ENCODE measurements at regions not wholly inside any gene's neighbourhood (a gene's known extent, or its start where the extent isn't known, plus 50 kb on each side); places are given as distances from the start of the nearest gene placed in this dataset.
"Not testable (repeated sequence)": the region's sequence is repeated elsewhere in the genome, so short reads cannot be mapped to it uniquely, and the experiment has no call there.

- no peak for DNase-seq (ENCODE audit: low spot score)
These were observed 587.5 kb downstream of the RFPL4B start for GRCh38 chr6:112934433-112935327.

DNA sequence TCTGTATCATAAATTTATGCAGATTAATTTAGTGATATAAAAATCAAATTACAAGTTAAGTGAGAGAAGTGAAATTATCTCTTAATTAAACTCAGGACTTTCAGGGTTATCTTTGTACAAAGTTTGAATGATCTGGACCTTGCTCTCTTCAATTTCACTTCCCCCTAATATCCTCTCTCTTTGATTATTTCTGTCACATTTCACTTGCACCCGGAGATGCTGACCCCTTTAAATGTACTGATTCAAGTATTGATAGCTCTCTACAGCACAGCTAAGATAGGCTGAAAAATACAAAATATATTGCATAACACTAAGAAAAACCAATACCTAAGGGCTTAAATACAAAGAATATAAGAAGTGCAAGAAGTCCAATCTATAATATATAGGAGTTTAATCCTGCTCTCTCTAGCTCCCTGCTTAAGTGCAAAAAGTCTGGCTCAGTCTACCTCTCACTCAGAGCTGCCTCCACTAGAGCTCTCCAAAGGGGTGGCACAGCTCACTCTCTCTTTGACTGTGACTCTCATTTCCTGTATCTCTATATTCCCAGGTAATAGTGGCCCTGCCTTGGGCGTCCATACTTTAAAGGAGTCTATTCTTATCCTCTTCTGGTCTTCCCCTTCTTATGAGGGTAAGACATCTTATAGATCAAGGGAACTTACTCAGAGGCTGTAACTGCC is 588.4 kb downstream of the RFPL4B start:
- DNase-seq (ENCODE audit: low spot score), result no peak

DNA sequence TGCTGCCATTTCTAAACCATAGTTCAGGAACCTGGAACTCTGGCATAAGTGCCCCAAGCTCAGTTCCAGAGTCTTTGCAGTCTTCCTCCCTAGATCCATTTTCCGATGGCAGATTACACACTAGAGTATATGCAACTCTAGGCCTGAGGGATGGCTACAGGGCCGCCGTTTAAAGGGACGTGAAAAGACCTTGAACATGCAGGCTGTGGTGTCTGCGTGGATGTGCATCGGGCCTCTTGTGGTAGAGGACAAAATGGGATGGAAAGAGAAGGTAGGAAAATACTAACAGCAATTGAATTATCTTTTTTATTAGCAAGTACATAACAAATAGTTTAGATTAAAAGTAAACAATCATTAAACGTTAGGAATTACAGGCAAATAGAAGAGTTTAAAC is 588.9 kb downstream of the RFPL4B start:
- DNase-seq (ENCODE audit: low spot score), result no peak

DNA sequence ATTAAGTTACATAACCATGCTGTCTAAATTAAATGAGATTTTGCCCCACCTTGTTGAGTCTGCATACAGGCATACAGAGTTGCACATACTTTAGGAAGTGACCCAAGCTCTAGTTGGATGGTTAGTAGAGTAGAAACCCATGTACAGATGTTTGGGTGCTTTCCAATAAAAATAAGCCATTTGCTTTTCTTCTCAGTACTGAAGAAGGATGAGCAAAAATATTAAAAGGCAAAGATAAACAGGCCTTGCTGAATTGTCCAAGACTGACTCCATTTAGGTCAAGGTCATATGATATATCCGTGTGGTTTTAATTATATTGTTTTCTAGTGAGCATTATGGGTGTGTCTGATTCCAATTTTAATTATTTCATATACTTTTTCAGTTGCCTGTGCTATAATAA is 589.4 kb downstream of the RFPL4B start:
- no peak for DNase-seq (ENCODE audit: low spot score)

- not testable (repeated sequence) for DNase-seq (ENCODE audit: low spot score)
These were observed 590.6 kb downstream of the RFPL4B start for GRCh38 chr6:112937690-112938089.

- no peak for DNase-seq (ENCODE audit: low spot score)
These were observed 591.5 kb downstream of the RFPL4B start for GRCh38 chr6:112938650-112939049.

GRCh38 chr6:112939563-112939962 is 592.4 kb downstream of the RFPL4B start:
- peak; percentile 15 for DNase-seq (ENCODE audit: low spot score)

DNA sequence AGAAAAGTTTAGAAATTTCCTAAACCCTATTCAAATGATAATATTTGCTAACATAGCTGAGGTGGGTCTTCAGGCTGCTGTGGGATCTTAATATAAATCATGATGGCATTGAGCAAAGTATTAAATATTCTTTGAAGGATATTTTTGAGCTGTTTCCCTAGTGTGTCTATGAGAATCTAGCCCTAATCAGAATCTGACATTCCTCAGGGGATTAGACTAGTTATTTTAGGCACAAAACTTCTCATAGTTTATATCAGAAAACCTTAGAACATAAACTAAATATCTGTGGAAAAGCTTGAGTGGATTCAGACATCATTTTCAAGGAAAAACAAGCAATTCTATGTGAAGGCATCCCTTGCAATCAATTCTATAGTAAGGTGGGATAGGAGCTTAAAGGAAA is 594.5 kb downstream of the RFPL4B start:
- no peak for DNase-seq (ENCODE audit: low spot score)

DNA sequence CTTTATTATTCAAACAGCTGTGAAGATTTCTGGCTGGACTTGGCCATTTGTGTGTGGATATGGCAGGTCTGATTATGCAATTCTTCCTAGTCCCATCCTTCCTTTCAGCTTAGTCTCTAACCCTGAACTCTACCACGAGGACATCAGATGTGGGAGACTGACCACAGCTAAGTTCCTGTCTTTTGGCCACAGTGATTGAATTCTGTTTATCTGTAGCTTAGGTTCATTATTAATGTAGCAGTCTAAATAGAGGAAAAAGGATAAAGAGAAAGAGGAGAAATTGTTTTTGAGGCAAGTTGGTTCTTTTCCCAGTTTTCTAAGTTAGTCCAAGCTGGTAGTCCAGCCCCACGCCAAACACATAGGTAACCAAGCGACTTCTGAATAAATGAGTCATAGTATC is 598.9 kb downstream of the RFPL4B start:
- DNase-seq (ENCODE audit: low spot score), result no peak

DNA sequence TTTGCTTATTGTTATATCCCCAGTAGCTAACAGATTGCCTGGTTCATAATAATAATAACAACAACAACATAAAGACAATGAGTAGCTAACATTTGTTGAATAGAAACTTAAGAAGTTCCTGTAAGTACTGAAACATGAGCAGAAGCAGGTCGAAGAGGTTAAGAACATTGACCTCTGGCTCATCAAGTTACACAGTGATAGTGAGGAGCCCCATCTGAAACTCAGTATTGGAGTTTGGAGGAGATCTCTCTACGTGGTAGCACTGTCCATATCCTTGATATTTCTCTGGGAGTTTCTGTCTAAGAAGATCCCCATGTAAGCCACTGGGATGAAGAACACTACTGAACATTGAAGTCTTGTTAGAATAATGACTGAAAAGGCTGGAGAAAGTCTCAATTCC is 600.4 kb downstream of the RFPL4B start:
- DNase-seq (ENCODE audit: low spot score), result no peak

GRCh38 chr6:112951829-112952228 is 604.7 kb downstream of the RFPL4B start:
- no peak for DNase-seq (ENCODE audit: low spot score)

- not testable (repeated sequence) for DNase-seq (ENCODE audit: low spot score)
These were observed 608.6 kb downstream of the RFPL4B start for GRCh38 chr6:112955743-112956142.

DNA sequence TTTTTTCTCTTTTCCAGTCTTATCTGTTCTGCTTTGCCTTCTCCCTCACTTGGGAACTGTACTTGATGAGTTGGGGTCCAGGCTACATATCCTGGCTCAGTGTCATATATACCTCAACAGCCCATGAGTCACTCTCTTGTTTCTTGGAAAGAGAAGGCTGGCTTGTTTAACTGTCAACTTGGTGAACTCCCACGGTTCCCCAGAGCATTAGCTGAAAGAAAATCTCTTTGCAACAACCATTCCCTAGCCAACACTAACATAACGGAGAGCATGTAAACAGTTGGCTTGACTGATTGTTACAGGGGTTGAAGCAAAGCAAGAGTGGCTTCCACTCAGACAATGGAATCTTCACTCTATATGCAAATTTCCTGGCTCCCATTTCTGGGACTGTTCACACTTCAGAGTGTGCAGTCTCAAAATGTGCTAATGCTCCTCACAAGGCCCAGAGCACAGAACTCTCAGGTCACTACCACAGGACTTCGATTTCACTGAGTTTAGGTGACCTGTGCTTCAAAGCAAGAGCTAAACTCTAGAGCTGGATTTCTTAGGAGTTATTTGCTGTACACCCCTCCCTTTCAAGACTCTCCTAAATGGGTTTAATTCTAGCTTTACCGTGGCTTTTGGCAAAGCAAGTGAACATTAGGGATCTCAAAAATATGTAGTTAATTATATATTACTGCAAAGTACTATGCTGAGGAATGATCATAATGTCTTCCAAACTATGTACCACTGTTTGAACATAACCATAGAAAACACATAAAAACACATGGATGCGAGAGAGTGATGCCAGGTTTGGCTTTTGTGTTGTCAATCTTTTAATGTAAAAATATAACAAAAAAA is 609.8 kb downstream of the RFPL4B start:
- DNase-seq (ENCODE audit: low spot score), result peak; percentile 28

DNA sequence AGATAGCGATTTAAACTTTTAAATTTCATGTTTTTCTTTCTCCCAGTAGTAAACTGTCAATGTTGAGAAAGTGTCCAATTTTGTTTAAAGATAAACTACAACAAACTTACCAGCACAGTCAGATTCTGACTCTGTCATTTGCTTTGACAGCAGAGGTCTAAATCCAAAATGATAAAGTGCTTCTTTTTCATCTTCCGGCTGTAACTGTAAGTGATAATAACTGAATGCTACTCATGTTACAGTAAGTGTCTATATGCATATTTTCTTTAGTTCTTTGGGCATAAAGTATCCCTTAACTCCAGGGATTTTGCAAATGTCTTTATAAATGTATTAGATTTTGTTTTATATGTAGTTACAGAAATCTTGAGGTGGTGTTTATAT is 610.4 kb downstream of the RFPL4B start:
- no peak for DNase-seq (ENCODE audit: low spot score)

DNA sequence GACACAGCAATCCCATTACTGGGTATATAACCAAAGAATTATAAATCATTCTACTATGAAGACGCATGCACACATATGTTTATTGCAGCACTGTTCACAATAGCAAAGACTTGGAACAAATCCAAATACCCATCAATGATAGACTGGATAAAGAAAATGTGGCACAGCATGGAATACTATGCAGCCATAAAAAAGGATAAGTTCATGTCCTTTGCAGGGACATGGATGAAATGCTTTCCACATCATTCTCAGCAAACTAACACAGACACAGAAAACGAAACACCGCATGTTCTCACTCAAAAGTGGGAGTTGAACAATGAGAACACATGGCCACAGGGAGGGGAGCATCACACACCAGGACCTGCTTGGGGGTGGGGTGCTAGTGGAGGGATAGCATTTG is 613.0 kb downstream of the RFPL4B start:
- not testable (repeated sequence) for DNase-seq (ENCODE audit: low spot score)

- DNase-seq (ENCODE audit: low spot score), result no peak
These were observed 620.8 kb downstream of the RFPL4B start for GRCh38 chr6:112967974-112968373.

DNA sequence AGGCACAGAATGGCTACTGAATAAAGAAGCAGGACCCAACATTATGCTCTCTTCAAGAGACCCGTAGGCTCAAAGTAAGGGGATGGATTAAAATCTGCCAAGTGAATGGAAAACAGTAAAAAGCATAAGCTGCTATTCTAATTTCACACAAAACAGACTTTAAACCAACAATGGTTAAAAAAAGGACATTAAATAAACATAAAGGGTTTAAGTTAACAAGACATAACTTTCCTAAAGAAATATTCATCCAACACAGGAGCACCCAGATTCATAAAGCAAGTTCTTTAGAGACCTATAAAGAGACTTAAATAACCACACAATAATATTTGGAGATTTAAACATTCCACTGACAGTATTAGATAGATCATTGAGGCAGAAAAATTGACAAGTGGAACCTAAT is 624.5 kb downstream of the RFPL4B start:
- no peak for DNase-seq (ENCODE audit: low spot score)

- not testable (repeated sequence) for DNase-seq (ENCODE audit: low spot score)
These were observed 627.8 kb downstream of the RFPL4B start for GRCh38 chr6:112974931-112975330.

- not testable (repeated sequence) for DNase-seq (ENCODE audit: low spot score)
These were observed 629.4 kb downstream of the RFPL4B start for GRCh38 chr6:112976579-112976978.

DNA sequence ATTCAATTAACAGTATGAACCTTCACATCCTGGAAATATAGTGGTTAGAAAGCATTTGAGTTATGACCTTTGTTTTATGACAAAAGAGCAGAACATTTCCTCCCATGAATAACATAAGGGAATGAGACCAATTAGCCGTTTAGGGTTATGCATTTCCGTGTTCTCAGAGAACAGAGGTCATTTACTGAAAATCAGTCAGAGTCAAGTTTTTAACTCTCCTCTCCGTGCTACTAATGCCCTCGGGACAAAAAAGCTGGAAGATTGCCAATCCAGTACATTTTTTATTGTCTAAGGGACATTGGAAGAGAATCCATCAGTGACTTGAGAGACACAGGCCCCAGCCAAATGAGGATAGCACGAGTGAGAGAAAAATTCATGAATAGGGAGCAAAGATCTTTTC is 632.7 kb downstream of the RFPL4B start:
- no peak for DNase-seq (ENCODE audit: low spot score)

DNA sequence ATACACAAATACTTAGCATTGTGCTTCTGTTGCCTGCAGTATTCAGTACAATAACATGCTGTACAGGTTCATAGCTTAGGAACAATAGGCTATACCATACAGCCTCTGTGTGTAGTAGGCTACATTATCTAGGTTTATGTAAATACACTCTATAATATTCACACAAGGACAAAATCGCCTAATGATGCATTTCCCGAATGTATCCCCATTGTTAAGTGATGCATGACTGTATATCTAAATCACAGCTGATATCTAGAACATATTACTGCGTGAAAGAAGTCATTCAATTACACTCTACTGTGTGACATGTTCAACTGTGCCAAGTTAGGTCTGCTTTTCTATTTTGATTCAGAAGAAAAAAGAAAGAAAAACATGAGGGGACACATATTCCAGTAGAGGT is 633.5 kb downstream of the RFPL4B start:
- no peak for DNase-seq (ENCODE audit: low spot score)

DNA sequence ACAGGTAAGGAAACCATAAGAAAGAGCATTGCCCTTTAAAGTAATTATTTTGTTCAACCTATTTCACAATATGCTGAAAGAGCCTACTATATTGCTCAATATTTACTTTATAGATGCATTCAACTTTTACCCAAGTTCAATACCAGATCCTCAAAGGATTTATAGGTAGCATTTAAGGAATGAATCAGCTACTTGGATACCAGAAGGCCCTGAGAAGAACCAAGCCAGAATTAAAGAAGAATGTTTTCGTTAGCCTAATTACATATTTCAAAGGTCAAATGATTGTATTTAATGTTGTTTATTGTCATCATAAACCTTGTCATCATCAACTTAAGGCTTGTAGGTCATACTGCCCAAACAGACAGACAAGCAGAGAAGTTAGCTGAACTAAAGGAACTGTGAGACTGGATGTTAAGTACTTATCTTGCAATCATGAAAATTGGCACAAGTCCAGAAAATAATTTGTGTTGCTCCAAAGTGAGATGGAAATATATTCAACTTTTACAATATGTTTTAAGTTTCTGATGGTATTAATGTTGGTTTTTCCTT is 636.7 kb downstream of the RFPL4B start:
- DNase-seq (ENCODE audit: low spot score), result no peak

All from pons (tissue), 1 donor.